Neural progenitor cell (in vitro differentiated cells): ENCODE measurements at regions not wholly inside any gene's neighbourhood (a gene's known extent, or its start where the extent isn't known, plus 50 kb on each side); places are given as distances from the start of the nearest gene placed in this dataset.
A peak's percentile ranks its signal among the peaks of the same experiment; 100 is the strongest.

Source experiments
- DNase-seq: peaks from one replicate; pipeline ENCODE4 v3.0.0-alpha.2; 2016; ENCODE audit warnings: low spot score
- H2AFZ ChIP-seq: fragments of 200-600 bp; sonication (generic); replicated peaks from 2 replicates; pipeline ENCODE4 v1.6.1; 2016; ENCODE audit warnings: antibody characterized with exemption
- H3F3A ChIP-seq: fragments of 200-600 bp; sonication (generic); 2 replicates; pipeline ENCODE4 v1.6.1; 2016; ENCODE audit warnings: antibody characterized with exemption, low read depth
- H3K27ac ChIP-seq: fragments of 200-600 bp; sonication (generic); 2 replicates; pipeline ENCODE4 v1.5.1; 2016; ENCODE audit warnings: mild to moderate bottlenecking
- H3K27me3 ChIP-seq: fragments of 200-600 bp; sonication (generic); 2 replicates; pipeline ENCODE4 v1.6.1; 2016; ENCODE audit warnings: mild to moderate bottlenecking, moderate library complexity
- H3K36me3 ChIP-seq: fragments of 200-600 bp; sonication (generic); 2 replicates; pipeline ENCODE4 v1.5.1; 2016
- H3K4me1 ChIP-seq: fragments of 200-600 bp; sonication (generic); 2 replicates; pipeline ENCODE4 v1.6.1; 2016; ENCODE audit warnings: mixed run types
- H3K4me2 ChIP-seq: fragments of 200-600 bp; sonication (generic); 2 replicates; pipeline ENCODE4 v1.6.1; 2016
- H3K4me3 ChIP-seq: fragments of 200-600 bp; sonication (generic); 2 replicates; pipeline ENCODE4 v1.5.1; 2016
- H3K79me2 ChIP-seq: fragments of 200-600 bp; sonication (generic); 2 replicates; pipeline ENCODE4 v1.6.1; 2016; ENCODE audit warnings: low read depth
- H3K9ac ChIP-seq: fragments of 200-600 bp; sonication (generic); 2 replicates; pipeline ENCODE4 v1.6.1; 2016
- H3K9me3 ChIP-seq: fragments of 200-600 bp; sonication (generic); 2 replicates; pipeline ENCODE4 v1.5.1; 2016; ENCODE audit warnings: low read depth
- H4K20me1 ChIP-seq: fragments of 200-600 bp; sonication (generic); 2 replicates; pipeline ENCODE4 v1.6.1; 2016; ENCODE audit warnings: low read depth
- H3K27ac Mint-ChIP-seq: 3 replicates; pipeline ENCODE4 v1.8.0; 2021; ENCODE audit warnings: mixed read lengths
- H3K27me3 Mint-ChIP-seq: 2 replicates; pipeline ENCODE4 v1.8.0; 2022; ENCODE audit warnings: low read depth, mild to moderate bottlenecking, inconsistent platforms, moderate library complexity, mixed read lengths; ENCODE audit not compliant: insufficient read depth
- H3K36me3 Mint-ChIP-seq: 3 replicates; pipeline ENCODE4 v1.8.0; 2021; ENCODE audit warnings: mixed read lengths
- H3K4me1 Mint-ChIP-seq: 3 replicates; pipeline ENCODE4 v1.8.0; 2021; ENCODE audit warnings: mixed read lengths
- H3K4me3 Mint-ChIP-seq: 3 replicates; pipeline ENCODE4 v1.8.0; 2021; ENCODE audit warnings: mild to moderate bottlenecking, moderate library complexity, mixed read lengths
- H3K9me3 Mint-ChIP-seq: 3 replicates; pipeline ENCODE4 v1.8.0; 2020; ENCODE audit warnings: mixed read lengths
- CTCF ChIP-seq: fragments of 200-600 bp; sonication (generic); IDR thresholded peaks from 2 replicates; pipeline ENCODE4 v1.5.1; 2017; ENCODE audit warnings: antibody characterized with exemption, mild to moderate bottlenecking
- EZH2 ChIP-seq: fragments of 200-600 bp; sonication (generic); IDR thresholded peaks from 2 replicates; pipeline ENCODE4 v1.6.1; 2017; ENCODE audit warnings: antibody characterized with exemption, mild to moderate bottlenecking, moderate library complexity
- EZH2phosphoT487 ChIP-seq: fragments of 200-600 bp; sonication (generic); IDR thresholded peaks from 2 replicates; pipeline ENCODE4 v1.6.1; 2017; ENCODE audit warnings: antibody characterized with exemption

GRCh38 chr4:23485801-23486200, 404.0 kb downstream of the PPARGC1A start:
- Histone ChIP-seq H3K9me3 (no peaks in the 10 kb centered on the region), H2AFZ (no peak overlapping the region), H3K36me3 (no peaks in the 10 kb centered on the region), H3K79me2 (no peaks in the 10 kb centered on the region), H3K27ac (no peak overlapping the region), H3K4me3 (no peak overlapping the region), H3F3A (no peaks in the 10 kb centered on the region), H4K20me1 (no peaks in the 10 kb centered on the region), H3K4me2 (no peak overlapping the region), H3K9ac (no peak overlapping the region), H3K4me1 (peaks cover 5% of the 10 kb centered on the region), H3K27me3 (no peaks in the 10 kb centered on the region)
- H3K4me1 Mint-ChIP-seq, result no peaks in the 10 kb centered on the region
- no peaks in the 10 kb centered on the region for H3K27me3 Mint-ChIP-seq
- H3K9me3 Mint-ChIP-seq, result peaks cover 3% of the 10 kb centered on the region
- H3K36me3 Mint-ChIP-seq, result no peaks in the 10 kb centered on the region
- TF ChIP-seq CTCF, result no peak
- no peak for TF ChIP-seq EZH2phosphoT487
- TF ChIP-seq EZH2, result no peak
- no peak overlapping the region for H3K27ac Mint-ChIP-seq
- no peak overlapping the region for H3K4me3 Mint-ChIP-seq
- DNase-seq, result no peak

- no peak overlapping the region for H3K27ac Mint-ChIP-seq
- no peak overlapping the region for H3K9ac ChIP-seq
- no peaks in the 10 kb centered on the region for H3K4me1 Mint-ChIP-seq
- H3K9me3 Mint-ChIP-seq, result peaks cover 3% of the 10 kb centered on the region
- H3K9me3 ChIP-seq, result no peaks in the 10 kb centered on the region
- peak; percentile 38 for DNase-seq
- H3K4me1 ChIP-seq, result peaks cover 5% of the 10 kb centered on the region
- no peaks in the 10 kb centered on the region for H3K27me3 ChIP-seq
- TF ChIP-seq CTCF (no peak), EZH2 (no peak), EZH2phosphoT487 (no peak)
- H3K27me3 Mint-ChIP-seq, result no peaks in the 10 kb centered on the region
- no peak overlapping the region for H3K4me3 Mint-ChIP-seq
- H3K79me2 ChIP-seq, result no peaks in the 10 kb centered on the region
- no peaks in the 10 kb centered on the region for H3K36me3 ChIP-seq
- H3K27ac ChIP-seq, result peak overlapping the region; percentile 27
- no peaks in the 10 kb centered on the region for H4K20me1 ChIP-seq
- no peaks in the 10 kb centered on the region for H3F3A ChIP-seq
- no peaks in the 10 kb centered on the region for H3K36me3 Mint-ChIP-seq
- H2AFZ ChIP-seq, result peak overlapping the region; percentile 7
- H3K4me2 ChIP-seq, result no peak overlapping the region
- no peak overlapping the region for H3K4me3 ChIP-seq
These were observed 405.2 kb downstream of the PPARGC1A start for GRCh38 chr4:23484689-23485088.

DNA sequence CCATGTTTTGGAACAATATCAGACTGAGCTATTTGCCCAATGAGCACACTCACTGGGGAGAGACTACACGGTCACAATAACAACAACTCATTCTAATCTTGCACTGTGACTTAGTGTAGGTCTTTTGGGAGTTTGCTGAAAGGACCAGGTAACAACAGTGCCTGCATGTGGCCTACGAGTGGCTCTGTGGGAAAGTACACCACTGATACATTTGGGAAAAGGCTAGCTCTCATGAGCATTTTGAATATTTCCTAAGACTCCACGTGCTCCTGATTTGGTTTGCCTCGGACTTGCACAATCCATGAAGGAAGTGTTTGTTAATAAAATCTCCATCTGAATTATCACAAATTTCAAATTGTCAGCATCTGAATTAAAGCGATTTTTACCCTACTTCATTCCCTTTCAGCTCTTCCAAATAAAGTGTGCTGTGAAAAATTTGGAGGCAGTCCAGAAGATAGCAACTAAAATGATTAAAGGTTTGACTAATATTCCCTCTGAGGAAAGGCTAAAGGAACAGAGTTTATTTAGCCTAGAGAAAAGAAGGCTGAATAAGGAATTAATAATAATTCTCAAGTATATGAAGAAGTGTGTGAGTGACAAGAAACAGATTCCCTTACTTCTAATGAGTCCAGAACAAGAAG, 406.4 kb downstream of the PPARGC1A start:
- Histone ChIP-seq H3K9me3 (no peaks in the 10 kb centered on the region), H3K36me3 (no peaks in the 10 kb centered on the region), H4K20me1 (no peaks in the 10 kb centered on the region), H3K4me1 (peaks cover 5% of the 10 kb centered on the region), H3K27ac (no peak overlapping the region), H3K27me3 (no peaks in the 10 kb centered on the region), H3K4me2 (no peak overlapping the region), H3K4me3 (no peak overlapping the region), H3F3A (no peaks in the 10 kb centered on the region), H2AFZ (no peak overlapping the region), H3K79me2 (no peaks in the 10 kb centered on the region), H3K9ac (no peak overlapping the region)
- Mint-ChIP-seq H3K27me3 (no peaks in the 10 kb centered on the region), H3K4me3 (no peak overlapping the region), H3K27ac (no peak overlapping the region), H3K9me3 (peaks cover 3% of the 10 kb centered on the region), H3K36me3 (no peaks in the 10 kb centered on the region), H3K4me1 (no peaks in the 10 kb centered on the region)
- no peak for DNase-seq
- TF ChIP-seq EZH2phosphoT487 (no peak), EZH2 (no peak), CTCF (no peak)
